ENCODE measurements at regions not wholly inside any gene's neighbourhood (a gene's known extent, or its start where the extent isn't known, plus 50 kb on each side); places are given as distances from the start of the nearest gene placed in this dataset.

GRCh38 chrX:63551856-63552255, 200.7 kb upstream of the SPIN4 start:
- TF ChIP-seq POU6F1 (CRISPR knock-in tag; IDR thresholded peaks at IDR 0.05; ENCODE audit: borderline replicate concordance, low read depth) (no peak), GLIS3 (CRISPR knock-in tag; IDR thresholded peaks at IDR 0.05) (no peak), ESRRG (CRISPR knock-in tag; IDR thresholded peaks at IDR 0.05) (no peak), PATZ1 (CRISPR knock-in tag; IDR thresholded peaks at IDR 0.05; ENCODE audit: borderline replicate concordance) (no peak), TSHZ2 (CRISPR knock-in tag; IDR thresholded peaks at IDR 0.05) (no peak), ZC3H10 (CRISPR knock-in tag; IDR thresholded peaks at IDR 0.05) (no peak)

Measured in SK-N-SH treated with all-trans-retinoic acid at 6 μM for 48 hours (cell line).